ENCODE measurements at regions not wholly inside any gene's neighbourhood (a gene's known extent, or its start where the extent isn't known, plus 50 kb on each side); places are given as distances from the start of the nearest gene placed in this dataset.
A peak's percentile ranks its signal among the peaks of the same experiment; 100 is the strongest.

GRCh38 chr7:46292741-46293140, 371.7 kb upstream of the IGFBP3 start:
- Histone ChIP-seq H3K27ac (ENCODE audit: low read depth, low read length) (no peak overlapping the region), H4K91ac (ENCODE audit: low read depth, low read length) (peak overlapping the region; percentile 30), H2AFZ (ENCODE audit: insufficient read depth, low read length, poor library complexity) (no peak overlapping the region), H3K36me3 (ENCODE audit: control insufficient read depth in 1 of 2, insufficient read depth in 2 of 2, low read length in 2 of 2) (no peaks in the 10 kb centered on the region), H2BK5ac (ENCODE audit: low read depth, low read length, poor library complexity) (no peak overlapping the region), H2BK120ac (ENCODE audit: insufficient read depth, low read length, poor library complexity) (peak overlapping the region; percentile 18), H3K79me1 (ENCODE audit: low read length) (peaks cover 35% of the 10 kb centered on the region), H2BK12ac (ENCODE audit: low read length) (peak overlapping the region; percentile 3), H3K4ac (ENCODE audit: low read depth, low read length) (no peak overlapping the region), H3K9ac (ENCODE audit: low read length) (no peak overlapping the region), H3K14ac (ENCODE audit: low read length) (no peak overlapping the region), H3K18ac (ENCODE audit: low read length) (no peak overlapping the region), H4K8ac (ENCODE audit: low read depth, low read length) (no peak overlapping the region), H3K4me2 (ENCODE audit: low read length) (no peak overlapping the region), H3K9me3 (ENCODE audit: insufficient read depth, low read depth, low read length) (no peaks in the 10 kb centered on the region), H3K4me1 (ENCODE audit: control insufficient read depth in 1 of 2, insufficient read depth in 2 of 2, low read length in 2 of 2) (peaks cover 14 to 21% of the 10 kb centered on the region in 2 experiments), H4K12ac (ENCODE audit: low read depth, low read length) (no peak overlapping the region), H2AK5ac (ENCODE audit: low read length) (no peak overlapping the region), H3K79me2 (ENCODE audit: control insufficient read depth, insufficient read depth, low read length, poor library complexity) (no peaks in the 10 kb centered on the region), H3K27me3 (ENCODE audit: insufficient read depth, low read length) (no peaks in the 10 kb centered on the region), H3K23ac (ENCODE audit: low read length) (no peak overlapping the region), H3K4me3 (ENCODE audit: low read depth, low read length) (no peak overlapping the region)
- no CpG with 5 or more reads among the region's 7 CpGs for WGBS (ENCODE audit: extremely low coverage, insufficient coverage, insufficient read length)
- no peak for DNase-seq

GRCh38 chr7:46291601-46292150, 370.6 kb upstream of the IGFBP3 start:
- H3K9me3 ChIP-seq (ENCODE audit: insufficient read depth, low read depth, low read length): no peaks in the 10 kb centered on the region
- peaks cover 14 to 24% of the 10 kb centered on the region in 2 experiments for H3K4me1 ChIP-seq (ENCODE audit: control insufficient read depth in 1 of 2, insufficient read depth in 2 of 2, low read length in 2 of 2)
- peak overlapping the region; percentile 93 for H3K14ac ChIP-seq (ENCODE audit: low read length)
- no peak overlapping the region for H3K9ac ChIP-seq (ENCODE audit: low read length)
- no peaks in the 10 kb centered on the region for H3K27me3 ChIP-seq (ENCODE audit: insufficient read depth, low read length)
- H4K8ac ChIP-seq (ENCODE audit: low read depth, low read length): peak overlapping the region; percentile 89
- peak overlapping the region; percentile 99 for H2BK120ac ChIP-seq (ENCODE audit: insufficient read depth, low read length, poor library complexity)
- H4K12ac ChIP-seq (ENCODE audit: low read depth, low read length): no peak overlapping the region
- H3K4me3 ChIP-seq (ENCODE audit: low read depth, low read length): no peak overlapping the region
- WGBS (ENCODE audit: extremely low coverage, insufficient coverage, insufficient read length): no CpG with 5 or more reads among the region's 4 CpGs
- peak overlapping the region; percentile 99 for H2BK12ac ChIP-seq (ENCODE audit: low read length)
- peak overlapping the region; percentile 100 for H2BK5ac ChIP-seq (ENCODE audit: low read depth, low read length, poor library complexity)
- peak overlapping the region; percentile 77 for H3K18ac ChIP-seq (ENCODE audit: low read length)
- H2AK5ac ChIP-seq (ENCODE audit: low read length): peak overlapping the region; percentile 91
- H3K79me1 ChIP-seq (ENCODE audit: low read length): peaks cover 38% of the 10 kb centered on the region
- H4K91ac ChIP-seq (ENCODE audit: low read depth, low read length): peak overlapping the region; percentile 99
- no peak for DNase-seq
- no peak overlapping the region for H3K23ac ChIP-seq (ENCODE audit: low read length)
- peak overlapping the region; percentile 25 for H2AFZ ChIP-seq (ENCODE audit: insufficient read depth, low read length, poor library complexity)
- H3K4ac ChIP-seq (ENCODE audit: low read depth, low read length): peak overlapping the region; percentile 93
- peaks cover 1% of the 10 kb centered on the region for H3K79me2 ChIP-seq (ENCODE audit: control insufficient read depth, insufficient read depth, low read length, poor library complexity)
- peak overlapping the region; percentile 99 for H3K27ac ChIP-seq (ENCODE audit: low read depth, low read length)
- H3K4me2 ChIP-seq (ENCODE audit: low read length): no peak overlapping the region
- no peaks in the 10 kb centered on the region for H3K36me3 ChIP-seq (ENCODE audit: control insufficient read depth in 1 of 2, insufficient read depth in 2 of 2, low read length in 2 of 2)

DNA sequence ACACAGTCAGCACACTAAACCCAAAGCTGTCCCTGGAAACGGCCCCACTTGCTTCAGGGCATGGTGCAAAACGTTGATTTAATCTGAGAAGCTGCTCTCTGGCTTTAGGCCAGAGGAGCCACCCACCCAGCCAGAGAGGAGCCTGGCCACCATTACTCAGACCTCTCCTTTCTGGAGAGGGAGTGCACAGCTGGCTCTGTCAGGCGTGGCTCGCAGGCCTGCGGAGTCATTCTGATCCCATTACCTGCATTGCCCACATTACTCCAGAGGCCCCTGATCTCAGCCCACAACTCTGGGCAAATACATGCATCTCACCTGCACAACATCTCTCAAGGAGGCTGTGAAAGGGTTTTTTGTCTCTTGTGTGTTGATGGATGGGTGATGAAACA, 370.0 kb upstream of the IGFBP3 start:
- peak overlapping the region; percentile 99 for H2BK12ac ChIP-seq (ENCODE audit: low read length)
- peak overlapping the region; percentile 99 for H2BK120ac ChIP-seq (ENCODE audit: insufficient read depth, low read length, poor library complexity)
- H3K4me1 ChIP-seq (ENCODE audit: control insufficient read depth in 1 of 2, insufficient read depth in 2 of 2, low read length in 2 of 2): peaks cover 14 to 24% of the 10 kb centered on the region in 2 experiments
- H2AK5ac ChIP-seq (ENCODE audit: low read length): peak overlapping the region; percentile 52
- peak overlapping the region; percentile 70 for H4K8ac ChIP-seq (ENCODE audit: low read depth, low read length)
- no peak overlapping the region for H3K18ac ChIP-seq (ENCODE audit: low read length)
- peak overlapping the region; percentile 100 for H2BK5ac ChIP-seq (ENCODE audit: low read depth, low read length, poor library complexity)
- H3K36me3 ChIP-seq (ENCODE audit: control insufficient read depth in 1 of 2, insufficient read depth in 2 of 2, low read length in 2 of 2): no peaks in the 10 kb centered on the region
- peak; percentile 74 to 77 for DNase-seq
- no peak overlapping the region for H4K12ac ChIP-seq (ENCODE audit: low read depth, low read length)
- H2AFZ ChIP-seq (ENCODE audit: insufficient read depth, low read length, poor library complexity): peak overlapping the region; percentile 54
- H3K27me3 ChIP-seq (ENCODE audit: insufficient read depth, low read length): no peaks in the 10 kb centered on the region
- peak overlapping the region; percentile 99 for H3K27ac ChIP-seq (ENCODE audit: low read depth, low read length)
- H4K91ac ChIP-seq (ENCODE audit: low read depth, low read length): peak overlapping the region; percentile 98
- no peak overlapping the region for H3K4me3 ChIP-seq (ENCODE audit: low read depth, low read length)
- H3K23ac ChIP-seq (ENCODE audit: low read length): no peak overlapping the region
- peak overlapping the region; percentile 48 for H3K4ac ChIP-seq (ENCODE audit: low read depth, low read length)
- no peak overlapping the region for H3K9ac ChIP-seq (ENCODE audit: low read length)
- WGBS (ENCODE audit: extremely low coverage, insufficient coverage, insufficient read length): no CpG with 5 or more reads among the region's 5 CpGs
- H3K79me1 ChIP-seq (ENCODE audit: low read length): peaks cover 38% of the 10 kb centered on the region
- H3K14ac ChIP-seq (ENCODE audit: low read length): peak overlapping the region; percentile 32
- H3K79me2 ChIP-seq (ENCODE audit: control insufficient read depth, insufficient read depth, low read length, poor library complexity): peaks cover 1% of the 10 kb centered on the region
- H3K9me3 ChIP-seq (ENCODE audit: insufficient read depth, low read depth, low read length): no peaks in the 10 kb centered on the region
- H3K4me2 ChIP-seq (ENCODE audit: low read length): no peak overlapping the region

- Histone ChIP-seq H4K12ac (ENCODE audit: low read depth, low read length) (peak overlapping the region; percentile 2), H3K79me1 (ENCODE audit: low read length) (peaks cover 42% of the 10 kb centered on the region), H2AK5ac (ENCODE audit: low read length) (peak overlapping the region; percentile 93), H3K18ac (ENCODE audit: low read length) (peak overlapping the region; percentile 92), H3K9me3 (ENCODE audit: insufficient read depth, low read depth, low read length) (no peaks in the 10 kb centered on the region), H3K23ac (ENCODE audit: low read length) (no peak overlapping the region), H3K4me2 (ENCODE audit: low read length) (no peak overlapping the region), H3K14ac (ENCODE audit: low read length) (peak overlapping the region; percentile 93), H4K91ac (ENCODE audit: low read depth, low read length) (peak overlapping the region; percentile 98), H3K36me3 (ENCODE audit: control insufficient read depth in 1 of 2, insufficient read depth in 2 of 2, low read length in 2 of 2) (no peaks in the 10 kb centered on the region), H2AFZ (ENCODE audit: insufficient read depth, low read length, poor library complexity) (peak overlapping the region; percentile 54), H3K9ac (ENCODE audit: low read length) (no peak overlapping the region), H2BK5ac (ENCODE audit: low read depth, low read length, poor library complexity) (peak overlapping the region; percentile 100), H3K27me3 (ENCODE audit: insufficient read depth, low read length) (no peaks in the 10 kb centered on the region), H3K4ac (ENCODE audit: low read depth, low read length) (peak overlapping the region; percentile 76), H2BK120ac (ENCODE audit: insufficient read depth, low read length, poor library complexity) (peak overlapping the region; percentile 99), H3K4me3 (ENCODE audit: low read depth, low read length) (no peak overlapping the region), H3K27ac (ENCODE audit: low read depth, low read length) (peak overlapping the region; percentile 99), H4K8ac (ENCODE audit: low read depth, low read length) (peak overlapping the region; percentile 82), H3K4me1 (ENCODE audit: control insufficient read depth in 1 of 2, insufficient read depth in 2 of 2, low read length in 2 of 2) (peaks cover 17 to 27% of the 10 kb centered on the region in 2 experiments), H2BK12ac (ENCODE audit: low read length) (peak overlapping the region; percentile 99), H3K79me2 (ENCODE audit: control insufficient read depth, insufficient read depth, low read length, poor library complexity) (peaks cover 1% of the 10 kb centered on the region)
- no CpG with 5 or more reads among the region's 1 CpG for WGBS (ENCODE audit: extremely low coverage, insufficient coverage, insufficient read length)
- DNase-seq: no peak
Measured at GRCh38 chr7:46290374-46291049, 369.4 kb upstream of the IGFBP3 start.
